Ramos (cell line): ENCODE measurements at regions not wholly inside any gene's neighbourhood (a gene's known extent, or its start where the extent isn't known, plus 50 kb on each side); places are given as distances from the start of the nearest gene placed in this dataset.

Source experiments
- in situ Hi-C: fragments of 300-500 bp; cut with MboI; formaldehyde crosslinking; loops from one replicate; pipeline ENCODE4 v1.14.3; 2022; ENCODE audit warnings: low sequenced_read_pairs; ENCODE audit not compliant: unreplicated experiment

DNA sequence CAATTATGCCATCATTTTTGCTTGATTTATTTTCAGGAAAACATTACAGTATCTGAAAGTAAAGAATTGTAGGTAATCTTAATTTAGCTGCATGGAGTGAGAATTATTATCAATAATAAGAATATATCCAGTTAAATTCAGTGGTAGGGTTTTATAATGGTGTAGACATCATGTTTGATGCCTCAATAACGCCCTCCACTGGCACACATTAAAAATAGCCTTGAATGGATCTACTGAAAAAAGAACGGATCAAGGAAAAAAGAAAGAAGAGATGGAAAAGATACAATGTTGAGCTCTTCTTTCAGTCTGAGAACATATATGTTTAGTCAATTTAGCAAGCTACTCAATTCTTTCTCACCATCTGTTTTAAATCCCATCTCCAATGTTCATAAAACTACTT, 319.2 kb downstream of the CDC14C start:
- in situ Hi-C loops = no loop called here

GRCh38 chr7:49244543-49244942, 320.2 kb downstream of the CDC14C start:
- in situ Hi-C loops = no loop called here

DNA sequence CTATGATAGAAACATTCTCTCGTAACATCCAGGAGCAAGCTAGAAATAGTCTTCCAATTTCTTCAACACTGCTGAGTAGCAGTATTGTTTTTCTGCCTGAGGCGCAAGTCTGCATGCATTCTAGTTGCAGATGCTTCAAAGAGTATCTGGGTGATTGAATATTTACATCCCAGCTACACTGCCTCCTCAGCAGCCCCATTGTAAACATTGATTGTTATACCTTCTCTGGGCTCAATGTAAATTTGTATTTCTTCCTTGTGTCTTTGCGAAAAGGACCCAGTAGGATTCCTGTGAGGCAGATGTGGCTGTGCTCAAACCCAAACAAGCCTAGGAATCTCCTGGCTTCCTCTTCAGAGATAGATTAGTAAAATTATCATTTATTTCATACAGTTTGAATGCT, 320.7 kb downstream of the CDC14C start:
- in situ Hi-C loops = no loop called here

GRCh38 chr7:49247759-49248158, 323.4 kb downstream of the CDC14C start:
- in situ Hi-C loops = no loop called here

DNA sequence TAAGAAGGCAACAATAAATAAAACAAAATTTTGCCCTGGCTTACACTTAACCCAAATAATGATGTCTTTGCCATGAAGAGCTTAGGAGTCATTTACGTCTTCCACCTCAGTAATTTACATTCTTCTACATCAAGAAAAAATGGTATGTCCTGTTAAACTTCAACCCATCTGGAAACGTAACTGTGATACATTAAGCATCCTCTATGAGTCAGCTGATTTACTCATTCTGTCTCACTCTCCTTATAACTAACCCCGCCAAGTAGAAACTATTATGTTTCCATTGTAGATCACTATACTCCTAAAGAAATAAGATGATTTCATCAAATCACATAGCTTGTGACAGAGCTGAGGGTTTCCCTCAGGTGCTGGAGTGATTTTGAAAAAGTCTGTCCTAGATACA, 330.7 kb downstream of the CDC14C start:
- in situ Hi-C loops = no loop called here

- in situ Hi-C loops = no loop called here
These were observed 336.2 kb downstream of the CDC14C start for GRCh38 chr7:49260538-49260937.

DNA sequence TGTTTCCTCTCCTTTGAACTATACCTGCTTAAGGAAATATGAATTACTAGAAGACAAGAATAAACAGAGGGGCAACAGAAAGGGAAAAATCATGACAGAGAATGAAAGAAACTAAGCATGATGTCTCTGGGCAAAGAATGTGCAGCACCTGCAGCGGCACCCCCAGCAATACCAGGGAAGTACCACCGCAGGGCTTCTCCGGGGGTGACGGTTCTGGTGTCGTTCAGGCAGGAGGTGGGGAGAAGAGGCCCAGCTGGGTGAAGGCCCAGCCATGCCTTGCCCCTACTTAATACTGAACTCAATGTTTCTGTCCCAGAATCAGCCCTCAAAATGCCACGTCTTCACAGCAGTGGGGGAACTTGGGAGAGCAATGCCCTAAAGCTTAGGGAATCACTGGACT, 337.6 kb downstream of the CDC14C start:
- in situ Hi-C loops = no loop called here

GRCh38 chr7:49264530-49264929, 340.2 kb downstream of the CDC14C start:
- in situ Hi-C loops = no loop called here

GRCh38 chr7:49273897-49274296, 349.6 kb downstream of the CDC14C start:
- in situ Hi-C loops = no loop called here

- in situ Hi-C loops = no loop called here
These were observed 355.5 kb downstream of the CDC14C start for GRCh38 chr7:49279891-49280290.

DNA sequence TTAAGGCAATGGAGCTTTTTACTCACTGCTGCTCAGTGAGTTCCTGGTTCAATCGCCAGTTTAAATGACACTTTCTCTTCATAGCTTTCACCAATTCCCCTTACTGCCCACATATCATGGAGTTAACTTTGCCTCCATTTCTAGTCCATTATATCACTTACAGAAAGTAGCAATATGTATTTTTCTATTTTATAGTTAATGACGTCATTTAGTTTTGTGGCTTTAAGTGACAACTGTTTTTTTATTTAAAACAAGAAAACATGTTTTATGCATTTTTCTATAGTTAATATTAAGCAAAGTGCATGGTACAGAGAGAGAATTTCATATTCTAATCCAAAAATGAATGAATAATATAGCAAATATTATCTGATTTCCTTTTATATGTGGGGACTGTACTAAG, 363.3 kb downstream of the CDC14C start:
- in situ Hi-C loops = no loop called here

DNA sequence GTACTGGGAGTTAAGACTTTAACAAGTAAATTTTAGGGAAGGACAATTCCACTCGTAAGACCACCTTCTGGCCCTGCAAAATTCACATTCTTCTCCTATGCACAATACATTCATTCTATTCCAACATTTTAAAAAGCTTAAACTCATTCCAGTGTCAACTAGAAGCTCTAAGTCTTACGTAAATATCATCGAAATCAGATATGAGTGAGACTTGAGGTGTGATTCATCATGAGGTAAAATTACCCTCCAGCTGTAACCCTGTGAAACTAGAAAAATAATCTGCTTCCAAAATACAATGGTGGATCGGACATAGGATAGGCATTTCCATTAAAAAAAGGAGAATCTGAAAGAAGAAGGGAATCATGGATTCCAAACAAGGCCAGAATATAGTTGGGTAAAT, 370.3 kb downstream of the CDC14C start:
- in situ Hi-C loops = no loop called here

DNA sequence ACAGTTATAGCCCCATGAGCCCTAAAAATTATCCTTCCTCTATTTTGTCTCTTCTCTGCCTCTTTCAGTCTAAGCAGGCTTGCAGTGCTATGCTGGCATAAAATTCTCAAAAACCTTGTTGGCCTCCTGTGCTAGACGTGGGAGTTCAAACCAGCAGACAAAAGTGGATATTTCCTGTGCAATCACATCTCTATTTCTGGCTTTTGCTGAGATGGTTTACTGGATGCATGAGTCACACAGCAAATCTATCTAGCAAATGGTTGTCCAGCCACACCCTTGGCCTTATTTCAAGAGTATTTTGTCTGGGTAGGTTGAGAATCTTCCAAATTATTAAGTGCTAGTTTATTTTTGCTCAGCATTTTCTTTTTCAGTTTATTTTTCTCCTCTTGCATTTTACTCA, 370.8 kb downstream of the CDC14C start:
- in situ Hi-C loops = no loop called here

GRCh38 chr7:49297958-49298357, 373.6 kb downstream of the CDC14C start:
- in situ Hi-C loops = no loop called here

DNA sequence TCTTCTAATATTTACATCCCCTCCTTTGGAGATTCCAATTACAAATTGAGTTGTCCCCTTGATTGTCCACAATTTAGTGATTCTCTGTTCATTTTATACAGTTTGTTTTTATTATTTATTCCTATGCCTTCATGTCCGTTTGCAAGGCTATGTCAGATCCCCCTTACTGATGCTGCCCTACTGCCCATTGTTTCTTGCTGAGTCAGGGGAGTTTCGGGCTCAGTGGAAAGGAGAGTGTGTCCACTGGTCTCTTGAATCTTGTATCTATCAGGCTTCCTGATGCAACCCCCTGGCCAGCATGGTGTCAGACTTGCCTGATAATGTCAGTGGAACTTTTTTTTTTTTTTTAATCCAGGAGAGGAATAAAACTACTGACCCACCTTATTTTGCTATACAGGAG, 384.4 kb downstream of the CDC14C start:
- in situ Hi-C loops = no loop called here

GRCh38 chr7:49320083-49320482, 395.7 kb downstream of the CDC14C start:
- in situ Hi-C loops = no loop called here

- in situ Hi-C loops = no loop called here
These were observed 397.5 kb downstream of the CDC14C start for GRCh38 chr7:49321843-49322242.

- in situ Hi-C loops = no loop called here
These were observed 398.1 kb downstream of the CDC14C start for GRCh38 chr7:49322476-49322875.

- in situ Hi-C loops = no loop called here
These were observed 399.7 kb downstream of the CDC14C start for GRCh38 chr7:49324040-49324439.

- in situ Hi-C loops = loop anchor here (25.0 kb wide), 1 partner anchor 463 kb away; no protein-coding TSS in a partner anchor
These were observed 400.4 kb downstream of the CDC14C start for GRCh38 chr7:49324707-49325106.

GRCh38 chr7:49325571-49325970, 401.2 kb downstream of the CDC14C start:
- in situ Hi-C loops = loop anchor here (25.0 kb wide), 1 partner anchor 462 kb away; no protein-coding TSS in a partner anchor

DNA sequence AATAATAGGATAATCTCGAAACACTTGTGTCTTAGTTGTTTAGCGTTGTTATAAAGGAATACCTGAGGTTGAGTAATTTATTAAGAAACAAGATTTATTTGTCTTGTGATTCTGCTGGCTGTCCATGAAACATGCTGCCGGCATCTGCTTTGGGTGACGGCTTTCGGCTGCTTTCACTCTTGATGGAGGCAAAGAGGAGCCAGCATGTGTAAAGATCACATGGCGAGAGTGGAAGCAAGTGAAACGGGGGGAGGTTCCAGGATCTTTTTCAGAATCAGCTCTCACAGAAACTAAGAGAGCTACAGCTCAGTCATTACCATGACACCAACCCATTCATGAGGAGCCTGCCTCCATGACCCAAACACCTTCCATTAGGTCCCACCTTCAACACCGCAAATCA, 402.8 kb downstream of the CDC14C start:
- in situ Hi-C loops = loop anchor here (25.0 kb wide), 1 partner anchor 460 kb away; no protein-coding TSS in a partner anchor
